SU-DHL-6 (cell line): ENCODE measurements at regions not wholly inside any gene's neighbourhood (a gene's known extent, or its start where the extent isn't known, plus 50 kb on each side); places are given as distances from the start of the nearest gene placed in this dataset.

Experiments
- H2AFZ ChIP-seq: fragments of 200-600 bp; sonication (generic); 2 replicates; pipeline ENCODE4 v1.6.1; 2014; ENCODE audit warnings: low read depth, mild to moderate bottlenecking, moderate library complexity, mixed read lengths, antibody characterized with exemption, low read length; ENCODE audit not compliant: severe bottlenecking
- H3F3A ChIP-seq: fragments of 200-600 bp; shearing (Covaris generic); 2 replicates; pipeline ENCODE4 v1.6.0; 2016; ENCODE audit warnings: antibody characterized with exemption, mild to moderate bottlenecking; ENCODE audit not compliant: insufficient read depth
- H3K27ac ChIP-seq: fragments of 200-600 bp; sonication (generic); 2 replicates; pipeline ENCODE4 v1.5.1; 2016; ENCODE audit warnings: low read depth, mild to moderate bottlenecking, low read length, moderate library complexity, mixed read lengths
- H3K27me3 ChIP-seq: fragments of 200-600 bp; sonication (generic), shearing (Covaris generic); 2 replicates; pipeline ENCODE4 v1.6.0; 2014; ENCODE audit warnings: mild to moderate bottlenecking, low read length
- H3K36me3 ChIP-seq: fragments of 200-600 bp; sonication (generic); 2 replicates; pipeline ENCODE4 v1.6.1; 2014; ENCODE audit warnings: mild to moderate bottlenecking, low read length, mixed read lengths
- H3K4me2 ChIP-seq: fragments of 300-600, 200-600 bp; shearing (Covaris generic), sonication (generic); 2 replicates; pipeline ENCODE4 v1.6.0; 2014; ENCODE audit warnings: low read length, low read depth, mild to moderate bottlenecking; ENCODE audit not compliant: poor library complexity, severe bottlenecking
- H3K4me3 ChIP-seq: fragments of 200-600 bp; sonication (generic); 2 replicates; pipeline ENCODE4 v1.5.1; 2014; ENCODE audit warnings: antibody characterized with exemption, low read length, mild to moderate bottlenecking, mixed read lengths; ENCODE audit not compliant: insufficient read depth, poor library complexity, severe bottlenecking
- H3K79me2 ChIP-seq: fragments of 200-600 bp; sonication (generic); 2 replicates; pipeline ENCODE4 v1.6.1; 2014; ENCODE audit warnings: mild to moderate bottlenecking, low read length, moderate library complexity; ENCODE audit not compliant: insufficient read depth
- H3K9ac ChIP-seq: fragments of 200-600 bp; sonication (generic); 2 replicates; pipeline ENCODE4 v1.7.0; 2014; ENCODE audit warnings: mild to moderate bottlenecking, low read length
- H3K9me2 ChIP-seq: fragments of 200-600 bp; sonication (generic); replicated peaks from 2 replicates; pipeline ENCODE4 v1.6.1; 2014; ENCODE audit warnings: low read length; ENCODE audit not compliant: insufficient read depth
- H3K9me3 ChIP-seq: fragments of 200-600 bp; sonication (generic); 2 replicates; pipeline ENCODE4 v1.6.1; 2014; ENCODE audit warnings: low read length, mixed read lengths; ENCODE audit not compliant: insufficient read depth
- H4K20me1 ChIP-seq: fragments of 200-600 bp; sonication (generic); 2 replicates; pipeline ENCODE4 v1.6.1; 2014; ENCODE audit warnings: low read depth, mild to moderate bottlenecking, antibody characterized with exemption, low read length, moderate library complexity, mixed read lengths
- CTCF ChIP-seq: fragments of 200-600 bp; sonication (generic); IDR thresholded peaks from one replicate; pipeline ENCODE4 v1.5.1; 2017; ENCODE audit warnings: antibody characterized with exemption, mild to moderate bottlenecking, low read length, moderate library complexity; ENCODE audit not compliant: insufficient read depth, poor library complexity, severe bottlenecking
- EZH2phosphoT487 ChIP-seq: fragments of 200-600 bp; sonication (generic), shearing (Covaris generic); conservative IDR thresholded peaks from 2 replicates; pipeline ENCODE4 v1.6.1; 2018; ENCODE audit warnings: mild to moderate bottlenecking, antibody characterized with exemption, low read length, moderate library complexity, mixed read lengths

GRCh38 chr13:54934121-54934520 is 1905.5 kb downstream of the OLFM4 start:
- TF ChIP-seq EZH2phosphoT487 (no peak), CTCF (no peak)
- no peaks in the 10 kb centered on the region for H3K9me3 ChIP-seq
- H3K27ac ChIP-seq = no peak overlapping the region
- no peaks in the 10 kb centered on the region for H3K36me3 ChIP-seq
- no peaks in the 10 kb centered on the region for H3F3A ChIP-seq
- no peaks in the 10 kb centered on the region for H3K79me2 ChIP-seq
- no peaks in the 10 kb centered on the region for H4K20me1 ChIP-seq
- H3K9me2 ChIP-seq = no peaks in the 10 kb centered on the region
- no peak overlapping the region for H3K4me3 ChIP-seq
- H3K27me3 ChIP-seq = no peaks in the 10 kb centered on the region
- no peak overlapping the region for H3K9ac ChIP-seq
- no peak overlapping the region for H2AFZ ChIP-seq
- H3K4me2 ChIP-seq = no peak overlapping the region

- Histone ChIP-seq H3K9ac (no peak overlapping the region), H3K9me3 (0 out of 2 replicates have a peak, but pooled peaks cover 4% of the 10 kb centered on the region), H3K9me2 (no peaks in the 10 kb centered on the region), H3K27me3 (no peaks in the 10 kb centered on the region), H3K79me2 (no peaks in the 10 kb centered on the region), H3K4me2 (no peak overlapping the region), H3K4me3 (no peak overlapping the region), H4K20me1 (no peaks in the 10 kb centered on the region), H3K36me3 (no peaks in the 10 kb centered on the region), H3F3A (no peaks in the 10 kb centered on the region), H2AFZ (no peak overlapping the region), H3K27ac (no peak overlapping the region)
- no peak for TF ChIP-seq EZH2phosphoT487
- no peak for TF ChIP-seq CTCF
These were observed 1917.4 kb downstream of the OLFM4 start for GRCh38 chr13:54945973-54946372.

GRCh38 chr13:54949735-54950134 is 1921.1 kb downstream of the OLFM4 start:
- no peak overlapping the region for H3K9ac ChIP-seq
- no peaks in the 10 kb centered on the region for H3K36me3 ChIP-seq
- H3K9me2 ChIP-seq = no peaks in the 10 kb centered on the region
- no peak overlapping the region for H3K4me3 ChIP-seq
- H3K9me3 ChIP-seq = 0 out of 2 replicates have a peak, but pooled peaks cover 4% of the 10 kb centered on the region
- H4K20me1 ChIP-seq = no peaks in the 10 kb centered on the region
- TF ChIP-seq EZH2phosphoT487 (no peak), CTCF (no peak)
- no peak overlapping the region for H3K4me2 ChIP-seq
- H3K27me3 ChIP-seq = no peaks in the 10 kb centered on the region
- no peak overlapping the region for H3K27ac ChIP-seq
- no peak overlapping the region for H2AFZ ChIP-seq
- H3K79me2 ChIP-seq = no peaks in the 10 kb centered on the region
- no peaks in the 10 kb centered on the region for H3F3A ChIP-seq
